AG04449 (cell line): ENCODE measurements at regions not wholly inside any gene's neighbourhood (a gene's known extent, or its start where the extent isn't known, plus 50 kb on each side); places are given as distances from the start of the nearest gene placed in this dataset.

ENCODE experiments used
- CTCF ChIA-PET: fragments of 350-600 bp; formaldehyde crosslinking; extraction: SDS; loops from one replicate; lab custom pipeline; 2021; ENCODE audit warnings: antibody characterized with exemption; lab: Yijun Ruan, JAX
- POLR2A ChIA-PET: fragments of 400-600, 350-600 bp; formaldehyde crosslinking; extraction: SDS; loops from one replicate; lab custom pipeline; 2020; ENCODE audit warnings: antibody characterized with exemption, inconsistent platforms; lab: Yijun Ruan, JAX
- DNase-seq: peaks from one replicate; pipeline ENCODE4 v3.0.0-alpha.2; 2010; ENCODE audit warnings: low read depth, low spot score
- H3K4me3 ChIP-seq: 2 replicates; pipeline ENCODE4 v1.5.1; 2011; ENCODE audit warnings: low read depth, mild to moderate bottlenecking, control low read depth, low read length
- TF ChIP-seq, protein P1 (sequence below): IDR thresholded peaks from one replicate; pipeline ENCODE4 v1.5.1; 2011; ENCODE audit warnings: mild to moderate bottlenecking, moderate library complexity, low read length, control low read depth, inconsistent platforms; ENCODE audit not compliant: insufficient read depth; ENCODE audit errors: missing control alignments

DNA sequence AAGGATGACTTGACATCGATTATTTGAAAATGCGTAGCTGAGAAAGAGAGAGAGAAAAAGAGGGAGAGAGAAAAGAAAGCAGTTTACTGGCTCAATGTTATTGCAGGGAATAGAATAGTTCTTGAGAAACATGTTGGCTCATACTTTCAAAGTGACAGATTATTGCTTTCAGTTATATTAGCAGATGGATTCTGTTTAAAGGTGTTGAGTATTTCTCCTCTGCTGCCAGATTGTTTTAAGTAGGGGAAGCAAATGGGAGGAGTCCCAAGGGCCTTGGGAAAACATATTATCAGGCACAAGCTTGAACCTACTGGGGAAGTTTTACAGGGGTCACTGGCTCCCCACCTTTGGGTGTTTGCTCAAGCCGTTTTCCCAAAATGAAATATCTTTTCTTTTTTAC lies 203.8 kb upstream of the SRRM4 start:
- no peak for DNase-seq
- no peak overlapping the region for H3K4me3 ChIP-seq
- TF ChIP-seq, protein P1, sequence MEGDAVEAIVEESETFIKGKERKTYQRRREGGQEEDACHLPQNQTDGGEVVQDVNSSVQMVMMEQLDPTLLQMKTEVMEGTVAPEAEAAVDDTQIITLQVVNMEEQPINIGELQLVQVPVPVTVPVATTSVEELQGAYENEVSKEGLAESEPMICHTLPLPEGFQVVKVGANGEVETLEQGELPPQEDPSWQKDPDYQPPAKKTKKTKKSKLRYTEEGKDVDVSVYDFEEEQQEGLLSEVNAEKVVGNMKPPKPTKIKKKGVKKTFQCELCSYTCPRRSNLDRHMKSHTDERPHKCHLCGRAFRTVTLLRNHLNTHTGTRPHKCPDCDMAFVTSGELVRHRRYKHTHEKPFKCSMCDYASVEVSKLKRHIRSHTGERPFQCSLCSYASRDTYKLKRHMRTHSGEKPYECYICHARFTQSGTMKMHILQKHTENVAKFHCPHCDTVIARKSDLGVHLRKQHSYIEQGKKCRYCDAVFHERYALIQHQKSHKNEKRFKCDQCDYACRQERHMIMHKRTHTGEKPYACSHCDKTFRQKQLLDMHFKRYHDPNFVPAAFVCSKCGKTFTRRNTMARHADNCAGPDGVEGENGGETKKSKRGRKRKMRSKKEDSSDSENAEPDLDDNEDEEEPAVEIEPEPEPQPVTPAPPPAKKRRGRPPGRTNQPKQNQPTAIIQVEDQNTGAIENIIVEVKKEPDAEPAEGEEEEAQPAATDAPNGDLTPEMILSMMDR, result no peak
- CTCF ChIA-PET, result no interaction called here
- POLR2A ChIA-PET, result no interaction called here

DNA sequence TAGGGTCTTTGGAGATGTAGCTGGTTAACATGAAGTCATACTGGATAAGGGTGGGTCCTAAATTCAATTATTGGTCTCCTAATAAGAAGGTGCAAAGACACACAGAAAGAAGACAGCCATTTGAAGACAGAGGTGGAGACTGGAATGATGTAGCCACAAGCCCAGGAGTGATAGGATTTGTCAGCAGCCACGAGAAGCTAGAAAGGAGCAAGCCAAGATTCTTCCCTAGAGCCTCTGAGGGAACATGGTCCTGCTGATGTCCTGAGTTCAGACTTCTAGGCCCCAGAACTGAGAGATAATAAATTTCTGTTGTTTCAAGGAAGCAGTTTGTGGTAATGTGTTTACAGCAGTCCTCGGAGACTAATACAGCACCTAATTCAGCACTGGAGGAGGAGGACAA lies 203.3 kb upstream of the SRRM4 start:
- ChIA-PET POLR2A (no interaction called here), CTCF (no interaction called here)
- no peak overlapping the region for H3K4me3 ChIP-seq
- no peak for DNase-seq
- TF ChIP-seq, protein P1, result no peak

DNA sequence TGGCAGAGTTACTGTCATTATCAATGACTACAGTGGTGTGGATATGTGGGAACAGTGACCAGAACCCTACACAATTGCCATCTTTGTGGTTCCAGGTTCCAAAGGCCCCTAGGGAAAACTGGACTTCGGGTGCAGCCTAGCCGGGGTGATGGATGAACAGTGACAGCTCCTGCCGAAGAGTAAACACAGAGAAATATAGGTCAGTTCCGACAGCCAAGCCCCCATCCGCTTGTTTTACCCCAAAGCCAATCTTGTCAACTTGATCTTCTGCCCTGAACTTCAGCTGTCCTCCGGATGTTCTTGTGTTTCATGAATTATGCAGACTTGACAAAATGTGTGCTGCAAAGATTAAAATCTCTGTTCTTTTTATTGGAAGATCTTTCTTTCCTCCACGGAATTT lies 200.4 kb upstream of the SRRM4 start:
- ChIA-PET CTCF (no interaction called here), POLR2A (no interaction called here)
- TF ChIP-seq, protein P1, result no peak
- DNase-seq, result no peak
- H3K4me3 ChIP-seq, result no peak overlapping the region

DNA sequence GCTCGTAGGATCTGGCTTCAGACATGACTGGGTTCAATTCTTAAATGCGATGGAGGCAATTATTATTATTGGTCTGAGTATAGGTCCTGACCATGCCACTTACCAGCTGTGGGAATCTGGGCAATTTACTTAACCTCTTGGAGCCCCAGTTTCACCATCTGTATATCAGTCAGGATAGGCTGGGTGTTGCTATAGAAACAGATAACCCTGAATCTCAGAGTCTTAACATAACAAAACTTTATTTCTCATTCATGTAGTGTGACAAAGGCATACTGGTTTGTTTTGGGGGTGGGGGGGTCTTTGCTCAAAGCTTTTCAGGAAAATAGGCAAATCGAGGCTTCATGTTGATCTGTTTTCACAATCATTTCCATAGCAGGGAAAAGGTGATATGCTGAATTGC lies 199.6 kb upstream of the SRRM4 start:
- TF ChIP-seq, protein P1, result no peak
- CTCF ChIA-PET, result no interaction called here
- H3K4me3 ChIP-seq, result no peak overlapping the region
- DNase-seq, result no peak
- POLR2A ChIA-PET, result no interaction called here

DNA sequence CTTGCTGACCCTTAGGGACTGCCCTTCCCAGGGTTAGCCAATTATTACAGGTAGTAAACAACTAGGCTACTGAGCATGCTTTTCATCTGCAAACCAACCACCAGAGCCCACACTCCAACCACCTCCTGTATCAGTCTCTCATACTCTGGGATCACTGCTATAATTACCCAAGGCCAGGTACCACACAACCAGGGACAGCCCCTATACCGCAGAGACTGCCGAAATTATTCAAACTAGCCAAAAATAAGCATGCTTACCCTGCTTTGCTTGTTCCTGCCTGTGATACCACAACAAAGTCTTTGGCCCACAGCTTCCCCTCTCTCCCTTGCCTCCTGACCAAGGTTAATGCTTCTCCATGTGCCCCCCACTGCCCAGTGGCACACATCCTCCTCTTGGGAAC lies 197.6 kb upstream of the SRRM4 start:
- CTCF ChIA-PET, result no interaction called here
- no peak overlapping the region for H3K4me3 ChIP-seq
- TF ChIP-seq, protein P1, result no peak
- POLR2A ChIA-PET, result no interaction called here
- DNase-seq, result no peak

DNA sequence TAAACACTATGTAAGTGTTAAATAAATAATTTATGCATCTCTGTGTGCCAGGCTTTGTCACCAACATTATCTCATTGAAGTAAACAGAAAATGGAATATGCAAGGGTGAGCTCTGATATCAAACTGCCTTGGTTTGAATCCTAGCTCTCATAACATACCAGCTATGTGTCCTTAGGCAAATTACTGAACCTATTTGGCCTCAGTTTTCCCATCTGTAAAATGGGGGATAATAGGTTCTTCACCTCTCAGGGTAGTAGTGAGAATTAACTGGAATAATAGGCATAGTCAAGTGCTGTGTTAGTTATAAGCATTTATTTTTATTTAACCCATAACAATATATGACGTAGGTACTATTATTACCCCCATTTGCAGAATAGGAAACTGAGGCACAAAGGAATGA lies 190.8 kb upstream of the SRRM4 start:
- TF ChIP-seq, protein P1, result no peak
- no peak overlapping the region for H3K4me3 ChIP-seq
- CTCF ChIA-PET, result no interaction called here
- POLR2A ChIA-PET, result no interaction called here
- DNase-seq, result no peak
